Breast epithelium (tissue), 3 donors: ENCODE measurements at regions not wholly inside any gene's neighbourhood (a gene's known extent, or its start where the extent isn't known, plus 50 kb on each side); places are given as distances from the start of the nearest gene placed in this dataset.

Source experiments
- POLR2A ChIP-seq: fragments of 450-650 bp; IDR thresholded peaks from one replicate; pipeline ENCODE4 v1.6.1; 2016; ENCODE audit warnings: antibody characterized with exemption, mild to moderate bottlenecking, moderate library complexity
- POLR2AphosphoS5 ChIP-seq, 3 donors: sonication (generic); formaldehyde crosslinking; IDR thresholded peaks; one replicate each; pipeline ENCODE4 v1.6.1; 2017; ENCODE audit warnings: antibody characterized with exemption in 3 of 3
- TF ChIP-seq, protein P1 (sequence below), 3 donors: fragments of 450-650 bp; IDR thresholded peaks; one replicate each; pipeline ENCODE4 v1.5.1; 2016 to 2017; ENCODE audit warnings: antibody characterized with exemption in 3 of 3, mild to moderate bottlenecking in 3 of 3, moderate library complexity in 3 of 3

DNA sequence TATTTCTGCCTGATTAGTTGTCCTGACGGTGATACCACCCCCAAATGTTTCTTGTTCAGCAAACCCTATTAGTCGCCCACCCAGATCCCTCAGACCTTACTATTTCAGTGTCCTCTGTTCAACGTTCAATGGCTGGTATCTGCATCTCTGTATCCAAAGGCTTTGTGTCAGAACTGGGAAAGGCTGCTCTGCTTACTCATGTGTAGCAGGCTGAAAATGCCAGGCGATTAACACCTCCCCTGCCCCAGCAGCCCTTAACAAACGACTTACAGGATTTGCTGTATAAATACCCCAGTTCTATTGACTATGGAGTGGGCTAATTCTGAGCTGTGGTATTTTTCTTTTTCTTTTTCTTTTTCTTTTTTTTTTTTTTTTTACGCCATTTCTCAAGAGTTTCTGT, 415.0 kb downstream of the ZNF674 start:
- TF ChIP-seq, protein P1, sequence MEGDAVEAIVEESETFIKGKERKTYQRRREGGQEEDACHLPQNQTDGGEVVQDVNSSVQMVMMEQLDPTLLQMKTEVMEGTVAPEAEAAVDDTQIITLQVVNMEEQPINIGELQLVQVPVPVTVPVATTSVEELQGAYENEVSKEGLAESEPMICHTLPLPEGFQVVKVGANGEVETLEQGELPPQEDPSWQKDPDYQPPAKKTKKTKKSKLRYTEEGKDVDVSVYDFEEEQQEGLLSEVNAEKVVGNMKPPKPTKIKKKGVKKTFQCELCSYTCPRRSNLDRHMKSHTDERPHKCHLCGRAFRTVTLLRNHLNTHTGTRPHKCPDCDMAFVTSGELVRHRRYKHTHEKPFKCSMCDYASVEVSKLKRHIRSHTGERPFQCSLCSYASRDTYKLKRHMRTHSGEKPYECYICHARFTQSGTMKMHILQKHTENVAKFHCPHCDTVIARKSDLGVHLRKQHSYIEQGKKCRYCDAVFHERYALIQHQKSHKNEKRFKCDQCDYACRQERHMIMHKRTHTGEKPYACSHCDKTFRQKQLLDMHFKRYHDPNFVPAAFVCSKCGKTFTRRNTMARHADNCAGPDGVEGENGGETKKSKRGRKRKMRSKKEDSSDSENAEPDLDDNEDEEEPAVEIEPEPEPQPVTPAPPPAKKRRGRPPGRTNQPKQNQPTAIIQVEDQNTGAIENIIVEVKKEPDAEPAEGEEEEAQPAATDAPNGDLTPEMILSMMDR (IDR thresholded peaks at IDR 0.05): no peak
- TF ChIP-seq POLR2A (no peak), POLR2AphosphoS5 (IDR thresholded peaks at IDR 0.05) (no peak)
